H9 (cell line): ENCODE measurements at regions not wholly inside any gene's neighbourhood (a gene's known extent, or its start where the extent isn't known, plus 50 kb on each side); places are given as distances from the start of the nearest gene placed in this dataset.

ENCODE experiments used
- DNase-seq: peaks from one replicate; pipeline ENCODE4 v3.0.0-alpha.2; 2017
- H2AFZ ChIP-seq: one replicate; pipeline ENCODE4 v1.6.1; 2013; ENCODE audit warnings: mild to moderate bottlenecking, low read length, control low read depth, moderate library complexity
- H2AK5ac ChIP-seq: 2 replicates; pipeline ENCODE4 v1.6.1; 2013; ENCODE audit warnings: low read length, control low read depth, mixed read lengths; ENCODE audit not compliant: insufficient read length
- H2BK120ac ChIP-seq: one replicate; pipeline ENCODE4 v1.6.1; 2013; ENCODE audit warnings: low read depth, mild to moderate bottlenecking, low read length, control low read depth, inconsistent platforms; ENCODE audit not compliant: poor library complexity, severe bottlenecking
- H2BK12ac ChIP-seq: 2 replicates; pipeline ENCODE4 v1.6.1; 2013; ENCODE audit warnings: low read length, control low read depth, mixed read lengths, low read depth; ENCODE audit not compliant: insufficient read length
- H2BK15ac ChIP-seq: 2 replicates; pipeline ENCODE4 v1.6.1; 2013; ENCODE audit warnings: low read depth, low read length, control low read depth
- H2BK20ac ChIP-seq: one replicate; pipeline ENCODE4 v1.6.1; 2013; ENCODE audit warnings: low read depth, mild to moderate bottlenecking, low read length, control low read depth, inconsistent platforms; ENCODE audit not compliant: poor library complexity, severe bottlenecking
- H2BK5ac ChIP-seq: 2 replicates; pipeline ENCODE4 v1.6.1; 2013; ENCODE audit warnings: low read length, control low read depth, mixed read lengths; ENCODE audit not compliant: insufficient read length
- H3K14ac ChIP-seq: 2 replicates; pipeline ENCODE4 v1.6.1; 2013; ENCODE audit warnings: low read length, control low read depth; ENCODE audit not compliant: insufficient read depth
- H3K18ac ChIP-seq: 2 replicates; pipeline ENCODE4 v1.6.1; 2013; ENCODE audit warnings: low read depth, mild to moderate bottlenecking, mixed read lengths, low read length, control low read depth; ENCODE audit not compliant: insufficient read length
- H3K23ac ChIP-seq: 2 replicates; pipeline ENCODE4 v1.6.1; 2013; ENCODE audit warnings: low read length, control low read depth, mixed read lengths, low read depth; ENCODE audit not compliant: insufficient read length
- H3K23me2 ChIP-seq: 2 replicates; pipeline ENCODE4 v1.6.1; 2013; ENCODE audit warnings: low read depth, mild to moderate bottlenecking, mixed read lengths, low read length, control low read depth; ENCODE audit not compliant: insufficient read length, poor library complexity, severe bottlenecking
- H3K27ac ChIP-seq: 2 replicates; pipeline ENCODE4 v1.5.1; 2013; ENCODE audit warnings: low read length, control low read depth, mixed read lengths, low read depth; ENCODE audit not compliant: insufficient read length
- H3K27me3 ChIP-seq: 2 replicates; pipeline ENCODE4 v1.6.1; 2013; ENCODE audit warnings: low read length, control low read depth, inconsistent platforms; ENCODE audit not compliant: insufficient read depth
- H3K4ac ChIP-seq: 2 replicates; pipeline ENCODE4 v1.6.1; 2013; ENCODE audit warnings: low read depth, mild to moderate bottlenecking, control low read depth, inconsistent platforms, low read length, moderate library complexity
- H3K4me1 ChIP-seq: 2 replicates; pipeline ENCODE4 v1.6.1; 2013; ENCODE audit warnings: low read length, control low read depth, inconsistent platforms; ENCODE audit not compliant: insufficient read depth
- H3K4me2 ChIP-seq: 2 replicates; pipeline ENCODE4 v1.6.1; 2013; ENCODE audit warnings: low read length, control low read depth, mixed read lengths; ENCODE audit not compliant: insufficient read length, insufficient read depth
- H3K56ac ChIP-seq: 2 replicates; pipeline ENCODE4 v1.6.1; 2013; ENCODE audit warnings: low read depth, mild to moderate bottlenecking, mixed read lengths, low read length, control low read depth; ENCODE audit not compliant: insufficient read length
- H3K79me1 ChIP-seq: 2 replicates; pipeline ENCODE4 v1.6.1; 2013; ENCODE audit warnings: low read depth, mild to moderate bottlenecking, moderate library complexity, low read length, control low read depth, inconsistent platforms; ENCODE audit not compliant: insufficient read depth, poor library complexity, severe bottlenecking
- H3K79me2 ChIP-seq: 2 replicates; pipeline ENCODE4 v1.6.1; 2013; ENCODE audit warnings: low read length, control low read depth, inconsistent platforms; ENCODE audit not compliant: insufficient read depth
- H3K9ac ChIP-seq: 2 replicates; pipeline ENCODE4 v1.6.1; 2013; ENCODE audit warnings: low read length, control low read depth, mixed read lengths; ENCODE audit not compliant: insufficient read length; ENCODE audit errors: extremely low read depth
- H3K9me3 ChIP-seq: one replicate; pipeline ENCODE4 v1.6.1; 2013; ENCODE audit warnings: low read depth, low read length, inconsistent platforms; ENCODE audit not compliant: control insufficient read depth
- H3T11ph ChIP-seq: one replicate; pipeline ENCODE4 v1.6.1; 2013; ENCODE audit warnings: mild to moderate bottlenecking, low read length, control low read depth, inconsistent platforms
- H4K20me1 ChIP-seq: one replicate; pipeline ENCODE4 v1.6.1; 2013; ENCODE audit not compliant: control insufficient read depth, insufficient read length, insufficient read depth
- H4K5ac ChIP-seq: 2 replicates; pipeline ENCODE4 v1.6.1; 2013; ENCODE audit warnings: low read depth, mild to moderate bottlenecking, mixed read lengths, low read length, control low read depth; ENCODE audit not compliant: insufficient read length
- H4K8ac ChIP-seq: replicated peaks from 2 replicates; pipeline ENCODE4 v1.6.1; 2013; ENCODE audit warnings: low read length, control low read depth, mixed read lengths, low read depth; ENCODE audit not compliant: insufficient read length
- H4K91ac ChIP-seq: 2 replicates; pipeline ENCODE4 v1.6.1; 2013; ENCODE audit warnings: low read depth, mild to moderate bottlenecking, moderate library complexity, mixed read lengths, low read length, control low read depth; ENCODE audit not compliant: insufficient read length
- H3K27ac Mint-ChIP-seq, 3 experiments: 2 replicates in 2 of 3; 3 replicates in 1 of 3; pipeline ENCODE4 v1.8.0; 2020 to 2021; ENCODE audit warnings: mixed read lengths in 3 of 3, mild to moderate bottlenecking in 1 of 3, moderate library complexity in 1 of 3
- H3K27me3 Mint-ChIP-seq: 2 replicates; pipeline ENCODE4 v1.8.0; 2021; ENCODE audit warnings: low read depth, mild to moderate bottlenecking, moderate library complexity, mixed read lengths
- H3K36me3 Mint-ChIP-seq, 3 experiments: 2 replicates in 2 of 3; 3 replicates in 1 of 3; pipeline ENCODE4 v1.8.0; 2020 to 2021; ENCODE audit warnings: low read depth in 3 of 3, mixed read lengths in 3 of 3; ENCODE audit not compliant: insufficient read depth in 1 of 3
- H3K4me1 Mint-ChIP-seq, 2 experiments: 2 replicates each; pipeline ENCODE4 v1.8.0; 2020; ENCODE audit warnings: mixed read lengths in 2 of 2
- H3K4me3 Mint-ChIP-seq, 2 experiments: 2 replicates in 1 of 2; 3 replicates in 1 of 2; pipeline ENCODE4 v1.8.0; 2020 to 2021; ENCODE audit warnings: mild to moderate bottlenecking in 2 of 2, mixed read lengths in 2 of 2, moderate library complexity in 1 of 2
- H3K9me3 Mint-ChIP-seq, 2 experiments: 2 replicates in 1 of 2; 3 replicates in 1 of 2; pipeline ENCODE4 v1.8.0; 2020; ENCODE audit warnings: mild to moderate bottlenecking in 2 of 2, mixed read lengths in 2 of 2, moderate library complexity in 1 of 2
- WGBS: extraction: QIAGEN DNeasy Blood & Tissue Kit; methylation state at CpG from one replicate; pipeline ENCODE4 v1.1.7; 2013; ENCODE audit warnings: missing lambda C conversion rate, low lambda C conversion rate, mixed read lengths; ENCODE audit not compliant: insufficient read length; ENCODE audit errors: extremely low coverage; 5-methylcytosine and 5-hydroxymethylcytosine counted together
- TF ChIP-seq, protein P1 (sequence below): fragments of 200-600 bp; sonication (generic); conservative IDR thresholded peaks from 3 replicates; pipeline ENCODE4 v1.8.0; 2021; ENCODE audit warnings: antibody characterized with exemption, mild to moderate bottlenecking

- DNase-seq, result no peak
- Mint-ChIP-seq H3K9me3 (0 out of 5 replicates have a peak, but pooled peaks cover 0 to 2% of the 10 kb centered on the region in 2 experiments), H3K36me3 (peaks cover 0 to 3% (median 0%) of the 10 kb centered on the region in 3 experiments; a peak in 1 of 7 replicates), H3K27ac (no peak overlapping the region; a peak in 1 of 7 replicates), H3K4me1 (peaks cover 24 to 37% of the 10 kb centered on the region in 2 experiments), H3K4me3 (no peak overlapping the region), H3K27me3 (no peaks in the 10 kb centered on the region)
- Histone ChIP-seq H2BK15ac (no peak overlapping the region), H3K23ac (no peak overlapping the region), H3K4me2 (no peak overlapping the region), H4K91ac (no peak overlapping the region), H2BK120ac (no peak overlapping the region), H3K14ac (no peak overlapping the region), H3K27ac (no peak overlapping the region), H4K8ac (no peak overlapping the region), H3K4me1 (no peaks in the 10 kb centered on the region), H3T11ph (no peak overlapping the region), H3K9ac (no peak overlapping the region), H2AFZ (no peak overlapping the region), H2BK20ac (no peak overlapping the region), H3K18ac (no peak overlapping the region), H3K56ac (no peak overlapping the region), H3K23me2 (no peaks in the 10 kb centered on the region), H2BK5ac (no peak overlapping the region), H3K79me2 (no peaks in the 10 kb centered on the region), H2BK12ac (no peak overlapping the region), H3K9me3 (no peaks in the 10 kb centered on the region), H4K5ac (no peak overlapping the region), H3K27me3 (no peaks in the 10 kb centered on the region), H3K79me1 (no peaks in the 10 kb centered on the region), H4K20me1 (no peaks in the 10 kb centered on the region), H2AK5ac (no peak overlapping the region), H3K4ac (no peak overlapping the region)
- no CpG with 5 or more reads among the region's 10 CpGs for WGBS
- TF ChIP-seq, protein P1, sequence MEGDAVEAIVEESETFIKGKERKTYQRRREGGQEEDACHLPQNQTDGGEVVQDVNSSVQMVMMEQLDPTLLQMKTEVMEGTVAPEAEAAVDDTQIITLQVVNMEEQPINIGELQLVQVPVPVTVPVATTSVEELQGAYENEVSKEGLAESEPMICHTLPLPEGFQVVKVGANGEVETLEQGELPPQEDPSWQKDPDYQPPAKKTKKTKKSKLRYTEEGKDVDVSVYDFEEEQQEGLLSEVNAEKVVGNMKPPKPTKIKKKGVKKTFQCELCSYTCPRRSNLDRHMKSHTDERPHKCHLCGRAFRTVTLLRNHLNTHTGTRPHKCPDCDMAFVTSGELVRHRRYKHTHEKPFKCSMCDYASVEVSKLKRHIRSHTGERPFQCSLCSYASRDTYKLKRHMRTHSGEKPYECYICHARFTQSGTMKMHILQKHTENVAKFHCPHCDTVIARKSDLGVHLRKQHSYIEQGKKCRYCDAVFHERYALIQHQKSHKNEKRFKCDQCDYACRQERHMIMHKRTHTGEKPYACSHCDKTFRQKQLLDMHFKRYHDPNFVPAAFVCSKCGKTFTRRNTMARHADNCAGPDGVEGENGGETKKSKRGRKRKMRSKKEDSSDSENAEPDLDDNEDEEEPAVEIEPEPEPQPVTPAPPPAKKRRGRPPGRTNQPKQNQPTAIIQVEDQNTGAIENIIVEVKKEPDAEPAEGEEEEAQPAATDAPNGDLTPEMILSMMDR, result no peak
These were observed 107.4 kb upstream of the ESRRG start for GRCh38 chr1:216830424-216831210.
